Kidney epithelial cell (primary cell): ENCODE measurements at regions not wholly inside any gene's neighbourhood (a gene's known extent, or its start where the extent isn't known, plus 50 kb on each side); places are given as distances from the start of the nearest gene placed in this dataset.

Experiments used
- DNase-seq: peaks from one replicate; pipeline ENCODE4 v3.0.0-alpha.2; 2010; ENCODE audit warnings: low read depth
- H3K27me3 ChIP-seq: 2 replicates; pipeline ENCODE4 v1.6.0; 2011; ENCODE audit warnings: low read length; ENCODE audit not compliant: control insufficient read depth, insufficient read depth
- H3K36me3 ChIP-seq: 2 replicates; pipeline ENCODE4 v1.5.1; 2011; ENCODE audit warnings: low read length; ENCODE audit not compliant: control insufficient read depth, insufficient read depth
- H3K4me3 ChIP-seq: 2 replicates; pipeline ENCODE4 v1.5.1; 2011; ENCODE audit warnings: low read depth, mild to moderate bottlenecking, control low read depth, low read length
- CTCF ChIP-seq: IDR thresholded peaks from 2 replicates; pipeline ENCODE4 v1.5.1; 2011; ENCODE audit warnings: mild to moderate bottlenecking, moderate library complexity, low read length, control low read depth, inconsistent platforms; ENCODE audit not compliant: insufficient read depth, poor library complexity, severe bottlenecking

- Histone ChIP-seq H3K36me3 (no peaks in the 10 kb centered on the region), H3K27me3 (no peaks in the 10 kb centered on the region), H3K4me3 (no peak overlapping the region)
- DNase-seq, result no peak
- TF ChIP-seq CTCF, result no peak
Measured at GRCh38 chr9:7239708-7240107, 481.9 kb downstream of the KDM4C start.

- H3K4me3 ChIP-seq, result no peak overlapping the region
- no peak for DNase-seq
- H3K27me3 ChIP-seq, result no peaks in the 10 kb centered on the region
- no peaks in the 10 kb centered on the region for H3K36me3 ChIP-seq
- no peak for TF ChIP-seq CTCF
Measured at GRCh38 chr9:7238247-7238637, 480.5 kb downstream of the KDM4C start.

GRCh38 chr9:7237473-7238246, 479.9 kb downstream of the KDM4C start:
- H3K27me3 ChIP-seq, result no peaks in the 10 kb centered on the region
- no peaks in the 10 kb centered on the region for H3K36me3 ChIP-seq
- TF ChIP-seq CTCF, result no peak
- H3K4me3 ChIP-seq, result no peak overlapping the region
- DNase-seq, result no peak

- no peak for TF ChIP-seq CTCF
- peaks cover 2% of the 10 kb centered on the region for H3K27me3 ChIP-seq
- DNase-seq, result no peak
- no peak overlapping the region for H3K4me3 ChIP-seq
- H3K36me3 ChIP-seq, result no peaks in the 10 kb centered on the region
Measured at GRCh38 chr9:7236186-7236585, 478.4 kb downstream of the KDM4C start.

GRCh38 chr9:7234144-7234543, 476.4 kb downstream of the KDM4C start:
- Histone ChIP-seq H3K27me3 (peaks cover 2% of the 10 kb centered on the region), H3K4me3 (no peak overlapping the region), H3K36me3 (no peaks in the 10 kb centered on the region)
- DNase-seq, result no peak
- peak; percentile 63 for TF ChIP-seq CTCF

- DNase-seq, result no peak
- no peak overlapping the region for H3K4me3 ChIP-seq
- no peaks in the 10 kb centered on the region for H3K36me3 ChIP-seq
- peaks cover 2% of the 10 kb centered on the region for H3K27me3 ChIP-seq
- no peak for TF ChIP-seq CTCF
Measured at GRCh38 chr9:7229571-7229970, 471.8 kb downstream of the KDM4C start.
